GM10266 (cell line): ENCODE measurements at regions not wholly inside any gene's neighbourhood (a gene's known extent, or its start where the extent isn't known, plus 50 kb on each side); places are given as distances from the start of the nearest gene placed in this dataset.
A peak's percentile ranks its signal among the peaks of the same experiment; 100 is the strongest.

Experiments used
- DNase-seq: peaks from one replicate; pipeline ENCODE4 v3.0.0; 2012; ENCODE audit errors: extremely low spot score
- CTCF ChIP-seq: IDR thresholded peaks from 2 replicates; pipeline ENCODE4 v1.5.1; 2012; ENCODE audit warnings: mild to moderate bottlenecking, low read depth; ENCODE audit not compliant: control insufficient read depth, insufficient read depth; ENCODE audit errors: missing control alignments

- peak; percentile 87 for TF ChIP-seq CTCF
- peak; percentile 86 for DNase-seq
These were observed 90.2 kb downstream of the DMRTA2 start for GRCh38 chr1:50332941-50333594.

- DNase-seq, result no peak
These were observed 93.8 kb downstream of the DMRTA2 start for GRCh38 chr1:50329332-50329932.

GRCh38 chr1:50328552-50328951 lies 94.7 kb downstream of the DMRTA2 start:
- TF ChIP-seq CTCF, result no peak
- DNase-seq, result no peak

More at GRCh38 chr1:50329332-50329932, 93.8 kb downstream of the DMRTA2 start:
- TF ChIP-seq CTCF, result no peak

- no peak for TF ChIP-seq CTCF
- DNase-seq, result no peak
These were observed 97.2 kb downstream of the DMRTA2 start for GRCh38 chr1:50326026-50326425.

GRCh38 chr1:50322579-50322978 lies 100.7 kb downstream of the DMRTA2 start:
- DNase-seq, result no peak
- no peak for TF ChIP-seq CTCF

GRCh38 chr1:50318428-50318827 lies 104.8 kb downstream of the DMRTA2 start:
- TF ChIP-seq CTCF, result no peak
- no peak for DNase-seq

- DNase-seq, result peak; percentile 43
- TF ChIP-seq CTCF, result no peak
These were observed 114.4 kb downstream of the DMRTA2 start for GRCh38 chr1:50308878-50309277.
